ENCODE measurements at regions not wholly inside any gene's neighbourhood (a gene's known extent, or its start where the extent isn't known, plus 50 kb on each side); places are given as distances from the start of the nearest gene placed in this dataset.

DNA sequence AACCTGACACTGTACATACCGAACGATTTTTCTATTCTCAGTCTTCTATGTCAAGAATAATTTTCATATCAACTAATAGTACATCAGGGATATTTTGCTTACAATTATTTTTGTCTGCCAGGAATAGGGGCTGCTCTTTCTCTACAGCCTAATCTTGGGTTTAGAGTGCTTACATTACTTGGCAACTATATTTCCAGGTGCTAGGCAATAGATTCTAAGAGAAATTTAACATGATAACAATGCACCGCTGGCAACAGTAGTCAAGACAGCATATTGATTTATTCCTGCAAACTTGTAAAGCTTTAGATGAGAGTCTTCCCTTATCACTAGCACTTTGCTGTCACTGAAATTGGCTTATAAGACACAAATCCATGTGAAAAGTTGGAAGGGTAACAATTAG is 935.9 kb downstream of the CDH11 start:
- TF ChIP-seq POLR2A (IDR thresholded peaks at IDR 0.05; ENCODE audit: low read depth, low read length) (no peak), NR2C2 (IDR thresholded peaks at IDR 0.05; ENCODE audit: borderline replicate concordance, control insufficient read depth, insufficient read length, low read depth) (no peak), BHLHE40 (IDR thresholded peaks at IDR 0.05; ENCODE audit: borderline replicate concordance in 1 of 2, low read depth in 2 of 2, low read length in 1 of 2) (no peak)
- TF ChIP-seq, protein P1, sequence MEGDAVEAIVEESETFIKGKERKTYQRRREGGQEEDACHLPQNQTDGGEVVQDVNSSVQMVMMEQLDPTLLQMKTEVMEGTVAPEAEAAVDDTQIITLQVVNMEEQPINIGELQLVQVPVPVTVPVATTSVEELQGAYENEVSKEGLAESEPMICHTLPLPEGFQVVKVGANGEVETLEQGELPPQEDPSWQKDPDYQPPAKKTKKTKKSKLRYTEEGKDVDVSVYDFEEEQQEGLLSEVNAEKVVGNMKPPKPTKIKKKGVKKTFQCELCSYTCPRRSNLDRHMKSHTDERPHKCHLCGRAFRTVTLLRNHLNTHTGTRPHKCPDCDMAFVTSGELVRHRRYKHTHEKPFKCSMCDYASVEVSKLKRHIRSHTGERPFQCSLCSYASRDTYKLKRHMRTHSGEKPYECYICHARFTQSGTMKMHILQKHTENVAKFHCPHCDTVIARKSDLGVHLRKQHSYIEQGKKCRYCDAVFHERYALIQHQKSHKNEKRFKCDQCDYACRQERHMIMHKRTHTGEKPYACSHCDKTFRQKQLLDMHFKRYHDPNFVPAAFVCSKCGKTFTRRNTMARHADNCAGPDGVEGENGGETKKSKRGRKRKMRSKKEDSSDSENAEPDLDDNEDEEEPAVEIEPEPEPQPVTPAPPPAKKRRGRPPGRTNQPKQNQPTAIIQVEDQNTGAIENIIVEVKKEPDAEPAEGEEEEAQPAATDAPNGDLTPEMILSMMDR (IDR thresholded peaks at IDR 0.05 in 2 of 3, conservative IDR thresholded peaks at IDR 0.05 in 1 of 3; ENCODE audit: control insufficient read depth in 2 of 3, extremely low read depth in 1 of 3, insufficient read depth in 1 of 3, low read depth in 3 of 3, low read length in 3 of 3), result no peak
- TF ChIP-seq, protein P2, sequence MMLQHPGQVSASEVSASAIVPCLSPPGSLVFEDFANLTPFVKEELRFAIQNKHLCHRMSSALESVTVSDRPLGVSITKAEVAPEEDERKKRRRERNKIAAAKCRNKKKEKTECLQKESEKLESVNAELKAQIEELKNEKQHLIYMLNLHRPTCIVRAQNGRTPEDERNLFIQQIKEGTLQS (IDR thresholded peaks at IDR 0.05; ENCODE audit: borderline replicate concordance, extremely low read depth, low read depth, low read length), result no peak
